Peyer's patch (tissue), 4 donors: ENCODE measurements at regions not wholly inside any gene's neighbourhood (a gene's known extent, or its start where the extent isn't known, plus 50 kb on each side); places are given as distances from the start of the nearest gene placed in this dataset.

Experiments used
- POLR2A ChIP-seq, 2 donors: fragments of 450-650 bp; IDR thresholded peaks; one replicate each; pipeline ENCODE4 v1.5.1; 2017; ENCODE audit warnings: antibody characterized with exemption in 2 of 2, mild to moderate bottlenecking in 2 of 2, moderate library complexity in 2 of 2
- TF ChIP-seq, protein P1 (sequence below), 6 experiments: fragments of 450-650 bp in 4 of 6; fragments of 200-600 bp in 2 of 6; sonication (generic) in 1 of 6; IDR thresholded peaks; one replicate each; pipeline ENCODE4 v1.5.1; 2017 to 2019; ENCODE audit warnings: antibody characterized with exemption in 6 of 6, mild to moderate bottlenecking in 3 of 6, moderate library complexity in 1 of 6

DNA sequence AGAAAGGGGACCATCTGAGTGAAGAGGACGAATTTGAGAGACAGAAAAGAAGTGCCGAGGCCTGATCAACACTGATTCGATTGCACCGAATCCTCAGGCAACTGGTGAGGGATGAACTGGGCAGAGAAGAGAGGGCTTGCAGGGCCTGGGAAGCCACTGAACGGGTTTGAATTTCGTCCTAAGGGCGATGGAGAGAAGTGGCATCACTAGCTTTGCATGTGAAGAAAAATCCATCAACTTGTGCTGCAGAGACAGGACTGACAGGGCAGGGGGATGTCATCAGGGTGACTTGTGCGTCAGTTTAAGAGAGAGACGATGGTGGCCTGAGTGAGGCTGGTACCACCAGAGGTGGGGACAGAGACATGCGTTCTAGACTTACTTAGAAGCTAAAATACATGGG lies 73.7 kb upstream of the SLC22A23 start:
- no peak for TF ChIP-seq POLR2A (IDR thresholded peaks at IDR 0.05)
- TF ChIP-seq, protein P1, sequence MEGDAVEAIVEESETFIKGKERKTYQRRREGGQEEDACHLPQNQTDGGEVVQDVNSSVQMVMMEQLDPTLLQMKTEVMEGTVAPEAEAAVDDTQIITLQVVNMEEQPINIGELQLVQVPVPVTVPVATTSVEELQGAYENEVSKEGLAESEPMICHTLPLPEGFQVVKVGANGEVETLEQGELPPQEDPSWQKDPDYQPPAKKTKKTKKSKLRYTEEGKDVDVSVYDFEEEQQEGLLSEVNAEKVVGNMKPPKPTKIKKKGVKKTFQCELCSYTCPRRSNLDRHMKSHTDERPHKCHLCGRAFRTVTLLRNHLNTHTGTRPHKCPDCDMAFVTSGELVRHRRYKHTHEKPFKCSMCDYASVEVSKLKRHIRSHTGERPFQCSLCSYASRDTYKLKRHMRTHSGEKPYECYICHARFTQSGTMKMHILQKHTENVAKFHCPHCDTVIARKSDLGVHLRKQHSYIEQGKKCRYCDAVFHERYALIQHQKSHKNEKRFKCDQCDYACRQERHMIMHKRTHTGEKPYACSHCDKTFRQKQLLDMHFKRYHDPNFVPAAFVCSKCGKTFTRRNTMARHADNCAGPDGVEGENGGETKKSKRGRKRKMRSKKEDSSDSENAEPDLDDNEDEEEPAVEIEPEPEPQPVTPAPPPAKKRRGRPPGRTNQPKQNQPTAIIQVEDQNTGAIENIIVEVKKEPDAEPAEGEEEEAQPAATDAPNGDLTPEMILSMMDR (IDR thresholded peaks at IDR 0.05), result no peak
